ENCODE measurements at regions not wholly inside any gene's neighbourhood (a gene's known extent, or its start where the extent isn't known, plus 50 kb on each side); places are given as distances from the start of the nearest gene placed in this dataset.

DNA sequence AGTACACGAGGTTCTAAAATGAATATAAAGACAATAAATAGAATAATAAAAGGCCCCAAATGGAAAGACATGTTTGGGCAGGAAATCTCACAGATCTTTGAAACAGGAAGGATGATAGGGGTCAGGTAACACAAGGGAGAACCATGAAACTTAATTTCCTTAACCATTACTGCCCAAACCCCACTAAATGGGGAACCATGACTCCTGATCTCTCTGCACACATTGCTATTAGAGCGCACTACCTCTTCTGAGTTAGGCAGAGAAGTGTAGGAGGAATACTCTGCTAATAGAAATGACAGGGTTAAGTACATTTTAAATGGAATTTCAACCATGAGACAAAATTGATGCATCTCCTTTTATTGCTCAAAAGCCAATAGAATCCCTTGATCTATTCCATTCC, 213.7 kb upstream of the SETBP1 start:
- no peak for DNase-seq

DNA sequence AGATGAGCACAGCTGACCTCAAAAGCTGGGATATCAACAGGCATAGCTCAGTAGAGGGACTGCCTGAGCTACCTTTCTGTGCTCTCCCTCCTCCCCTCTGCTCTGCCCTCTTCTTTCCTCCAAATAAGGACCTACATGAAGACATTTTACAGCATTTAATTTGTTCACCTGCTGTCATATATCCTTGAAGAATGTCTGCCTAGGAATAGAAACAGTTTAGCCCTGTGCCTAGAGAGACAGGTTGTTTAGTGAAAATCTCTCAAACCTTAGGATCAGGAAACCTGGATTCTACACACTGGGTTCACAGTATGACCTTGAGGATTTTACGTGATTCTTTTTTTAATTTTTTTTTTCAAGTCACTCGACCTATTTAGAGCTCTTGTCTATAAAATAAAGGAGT, 213.0 kb upstream of the SETBP1 start:
- no peak for DNase-seq

DNA sequence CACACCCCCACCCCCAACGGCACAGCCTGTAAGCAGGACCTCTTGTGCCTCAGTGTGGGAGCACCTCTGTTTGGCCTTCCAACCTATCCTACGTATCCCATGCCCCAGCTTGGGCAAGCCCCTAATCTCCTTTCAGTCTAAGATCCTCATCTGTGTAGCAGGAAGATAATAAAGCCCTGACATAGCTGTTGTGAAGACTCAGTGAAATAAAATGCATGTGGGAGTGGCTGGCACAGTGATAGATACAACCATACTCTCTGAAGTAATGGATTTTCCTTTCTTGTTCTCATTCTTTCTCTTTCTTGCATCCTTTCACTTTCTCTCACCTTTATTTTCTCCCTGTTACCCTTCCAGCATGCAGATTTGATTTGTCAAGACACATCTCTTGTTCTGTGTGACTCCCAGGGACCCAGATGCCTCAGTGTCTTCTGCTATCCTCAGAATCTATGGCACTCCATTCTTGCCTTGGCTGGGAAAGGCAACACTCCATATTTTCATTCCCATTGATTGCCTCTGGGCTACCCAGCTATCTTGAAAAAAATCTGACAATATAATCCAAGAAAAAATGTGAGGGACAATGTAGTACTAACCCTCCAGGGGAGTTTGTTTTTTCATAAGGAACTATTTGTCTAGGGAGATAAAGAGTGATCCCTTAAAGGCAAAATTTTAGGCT, 207.2 kb upstream of the SETBP1 start:
- no peak for DNase-seq

DNA sequence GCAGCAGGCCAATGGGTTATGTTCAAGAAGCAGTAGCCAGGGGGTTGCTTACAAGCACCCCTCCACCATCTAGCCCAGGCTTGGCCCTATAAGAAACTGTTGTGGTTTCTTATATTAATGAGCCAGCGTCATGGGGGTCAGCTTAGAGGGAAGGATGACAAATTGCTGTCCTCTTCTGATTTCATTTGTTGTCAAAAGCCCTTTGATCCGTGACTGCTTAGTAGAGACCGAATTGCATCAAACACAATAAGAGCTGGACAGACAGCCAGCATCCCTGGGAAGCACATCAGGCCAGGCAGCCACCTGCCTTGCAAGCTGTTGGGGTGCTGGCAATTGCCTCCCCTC, 206.6 kb upstream of the SETBP1 start:
- no peak for DNase-seq

DNA sequence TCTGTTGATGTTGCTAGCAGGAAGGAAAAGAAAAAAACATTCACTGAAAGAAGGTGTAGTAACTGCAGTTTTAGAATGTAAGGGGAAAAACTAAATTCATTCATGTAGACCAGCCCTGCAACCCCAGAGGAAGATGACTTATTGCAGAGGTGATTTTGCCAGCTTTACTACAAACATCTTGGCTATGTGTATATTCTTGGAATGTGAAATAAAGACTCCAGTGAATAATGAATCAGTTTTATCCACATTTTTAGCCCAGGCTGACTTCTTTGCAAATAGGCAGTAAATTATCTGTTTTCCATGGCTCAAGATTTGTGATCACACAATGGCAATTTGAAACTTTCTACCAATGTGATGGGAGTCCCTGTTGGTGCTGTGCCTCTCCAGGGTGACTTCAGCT, 206.1 kb upstream of the SETBP1 start:
- DNase-seq, result no peak

DNA sequence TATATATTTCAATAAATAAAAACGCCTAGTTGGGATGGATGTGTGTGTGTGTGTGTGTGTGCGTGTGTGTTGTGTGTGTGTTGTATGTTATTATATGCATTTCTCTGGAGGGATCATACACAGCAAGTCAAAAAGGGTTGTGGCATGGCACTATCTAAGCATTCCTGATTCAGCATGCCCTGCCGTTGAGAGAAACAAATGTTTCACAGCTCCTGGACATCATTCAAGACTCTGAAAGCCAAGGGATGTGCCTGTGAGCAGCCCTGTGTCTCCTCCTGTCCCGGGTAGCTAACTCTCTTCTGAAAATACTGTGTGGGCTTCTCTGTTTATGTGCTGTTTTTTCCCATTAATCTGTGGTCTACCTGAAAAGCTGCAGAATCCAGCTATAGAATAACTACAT, 197.9 kb upstream of the SETBP1 start:
- DNase-seq, result no peak

DNA sequence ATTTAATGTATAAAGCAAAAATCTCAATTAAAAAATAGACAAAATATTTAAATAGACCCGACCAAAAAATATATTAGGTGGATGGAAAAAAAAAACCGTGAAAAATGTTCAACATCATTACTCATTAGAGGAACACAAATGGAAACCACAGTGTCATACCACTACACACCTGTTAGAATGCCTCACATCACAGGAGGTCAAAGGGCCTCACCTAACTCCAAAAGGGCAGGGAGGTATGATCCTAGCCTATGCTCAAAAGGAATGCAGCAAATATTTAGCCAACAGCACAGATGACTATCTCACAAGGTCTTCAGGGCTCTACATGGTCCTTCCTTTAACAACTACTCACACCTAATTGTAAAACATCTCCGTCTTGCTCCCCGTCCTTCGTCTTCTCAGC, 185.5 kb upstream of the SETBP1 start:
- DNase-seq, result no peak

DNA sequence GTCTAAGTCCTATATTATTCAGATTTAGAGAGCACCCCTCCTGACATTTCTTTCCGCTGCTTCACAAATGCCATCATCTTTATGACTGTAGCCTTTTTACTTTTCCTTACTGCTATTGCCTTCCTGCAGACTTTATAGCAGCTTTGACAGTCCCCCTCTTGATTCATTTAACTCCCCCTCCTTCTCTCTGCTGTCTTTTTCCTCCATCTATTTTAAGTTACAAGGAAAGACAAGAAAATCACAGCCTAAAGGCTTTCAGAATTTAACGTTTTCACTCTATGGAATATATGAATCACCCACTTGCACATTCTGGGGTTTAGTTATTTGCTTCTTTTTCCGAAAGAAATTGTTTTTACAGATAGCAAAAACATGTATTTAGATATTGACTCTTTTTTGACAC, 183.4 kb upstream of the SETBP1 start:
- DNase-seq, result no peak

DNA sequence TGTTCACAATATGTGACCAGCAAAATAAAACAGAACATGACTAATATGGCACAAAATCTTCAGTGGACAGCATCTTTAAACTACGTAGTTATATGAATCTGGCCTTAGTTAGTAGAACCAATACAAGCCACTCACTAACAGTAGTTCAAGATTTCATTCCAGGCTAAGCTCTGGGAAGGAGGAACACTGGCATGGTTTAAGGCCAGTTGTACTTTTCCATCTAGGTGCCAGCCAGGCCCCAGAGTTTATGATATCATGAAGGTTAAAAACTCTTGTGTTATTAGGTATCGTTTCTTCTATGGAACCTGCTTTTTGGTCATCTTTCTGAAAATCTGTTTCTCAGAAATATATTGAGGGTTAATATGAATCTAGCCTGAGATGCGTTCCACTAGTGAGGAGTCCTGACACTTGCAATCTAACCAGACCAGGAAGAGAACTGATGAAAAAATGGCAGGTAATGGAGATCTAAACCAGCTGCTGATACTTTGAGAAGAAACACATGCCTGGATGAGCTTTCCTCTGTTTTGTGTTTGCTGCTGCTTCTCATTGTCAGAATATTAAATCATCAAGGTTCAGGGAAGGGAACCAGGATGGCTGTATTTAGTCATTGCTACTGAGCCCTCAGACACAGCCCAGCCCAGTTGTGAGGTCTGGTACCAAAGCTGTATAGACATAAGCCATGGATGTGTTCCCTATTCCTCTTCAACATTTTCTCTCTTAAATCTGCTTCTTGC, 182.8 kb upstream of the SETBP1 start:
- DNase-seq, result no peak

DNA sequence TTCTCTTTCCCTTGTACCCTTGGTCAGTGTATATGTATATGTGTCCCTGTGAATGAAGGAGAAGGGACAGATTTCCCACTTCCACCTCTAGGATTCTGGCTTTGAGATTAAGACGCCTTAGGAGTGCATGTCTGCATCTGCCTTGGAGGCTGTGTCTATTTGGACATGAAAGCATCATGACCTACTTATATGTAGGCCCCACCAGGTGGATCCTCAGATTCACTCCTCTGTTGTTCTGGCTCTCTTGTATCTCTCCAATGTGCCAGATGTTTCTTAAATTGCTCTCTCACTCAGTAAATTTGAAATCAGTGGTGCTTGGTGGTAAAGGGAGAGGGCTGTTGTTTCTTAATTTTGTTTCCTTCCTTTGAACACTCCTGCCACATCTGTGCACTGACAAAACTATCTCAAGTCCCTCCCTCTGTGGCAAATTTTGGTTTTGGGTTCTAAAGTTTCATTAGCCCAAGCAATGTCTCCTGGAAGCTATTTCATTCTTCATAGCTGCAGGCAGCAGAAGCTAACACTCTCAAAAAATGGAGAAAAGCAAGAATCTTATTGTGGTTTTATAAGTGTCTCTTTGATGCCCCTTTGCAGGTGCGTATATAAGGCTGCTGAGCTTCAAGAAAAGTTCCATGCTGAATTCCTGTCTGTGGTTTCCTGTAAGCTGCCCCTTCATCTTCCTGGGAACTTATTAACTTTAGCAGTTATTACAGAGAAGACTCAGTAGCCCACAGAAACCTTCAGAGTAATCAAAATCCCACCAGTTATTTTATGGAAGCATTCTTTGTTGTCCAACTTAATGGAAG, 179.7 kb upstream of the SETBP1 start:
- DNase-seq, result no peak

DNA sequence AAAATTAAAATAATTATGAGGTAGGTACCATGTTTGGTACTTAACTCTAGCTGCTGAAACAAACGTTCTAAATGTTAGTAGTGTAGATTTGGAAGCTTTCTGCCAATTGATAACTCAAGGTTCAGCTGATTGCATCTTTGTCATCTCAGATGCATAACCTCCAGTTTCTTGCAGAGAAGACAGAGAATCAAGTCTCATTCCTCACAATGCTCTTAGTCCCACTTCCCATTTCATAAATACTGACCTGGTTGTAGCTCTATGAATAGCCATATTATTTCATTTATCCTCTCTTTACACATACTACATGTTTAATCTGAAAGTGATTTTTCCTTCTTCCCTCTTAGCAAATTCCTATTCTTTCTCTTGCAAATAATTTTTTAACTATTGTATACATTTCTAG, 178.5 kb upstream of the SETBP1 start:
- DNase-seq, result no peak

DNA sequence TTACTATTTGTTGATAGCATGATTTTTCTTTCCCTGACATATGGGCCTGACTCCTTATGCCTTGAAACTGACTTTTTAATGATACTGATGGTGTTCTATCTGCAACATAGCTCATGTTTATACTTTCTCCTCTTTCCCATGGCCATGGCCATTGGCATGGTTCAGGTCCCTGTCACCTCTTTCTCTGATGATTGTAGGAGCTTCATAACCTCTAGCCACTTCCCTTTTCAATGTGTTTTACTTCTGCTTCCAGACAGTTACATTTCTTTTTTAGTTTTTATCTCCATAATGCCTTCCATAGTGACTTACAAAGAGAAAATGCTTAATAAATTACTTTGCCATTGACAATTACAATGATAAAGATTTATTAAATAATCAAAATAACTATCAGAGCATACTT, 177.9 kb upstream of the SETBP1 start:
- DNase-seq, result no peak

DNA sequence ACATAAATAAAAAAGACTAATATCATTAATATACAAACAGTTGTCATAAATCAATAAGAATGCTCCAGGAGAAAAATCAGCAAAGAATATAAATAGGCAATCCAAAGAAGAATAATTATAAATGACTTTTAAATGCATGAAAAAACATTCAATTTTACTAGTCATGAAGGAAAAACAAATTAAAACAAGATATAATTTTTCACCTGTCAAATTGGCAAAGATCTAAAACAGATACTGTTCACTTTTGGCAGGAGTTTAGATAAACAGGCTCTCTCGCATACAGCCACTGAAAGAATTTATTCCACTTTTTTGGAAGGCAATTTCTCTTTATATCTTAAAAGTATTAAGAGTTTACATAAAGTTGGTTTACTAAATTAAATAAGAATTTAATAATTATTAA, 176.8 kb upstream of the SETBP1 start:
- DNase-seq, result no peak

DNA sequence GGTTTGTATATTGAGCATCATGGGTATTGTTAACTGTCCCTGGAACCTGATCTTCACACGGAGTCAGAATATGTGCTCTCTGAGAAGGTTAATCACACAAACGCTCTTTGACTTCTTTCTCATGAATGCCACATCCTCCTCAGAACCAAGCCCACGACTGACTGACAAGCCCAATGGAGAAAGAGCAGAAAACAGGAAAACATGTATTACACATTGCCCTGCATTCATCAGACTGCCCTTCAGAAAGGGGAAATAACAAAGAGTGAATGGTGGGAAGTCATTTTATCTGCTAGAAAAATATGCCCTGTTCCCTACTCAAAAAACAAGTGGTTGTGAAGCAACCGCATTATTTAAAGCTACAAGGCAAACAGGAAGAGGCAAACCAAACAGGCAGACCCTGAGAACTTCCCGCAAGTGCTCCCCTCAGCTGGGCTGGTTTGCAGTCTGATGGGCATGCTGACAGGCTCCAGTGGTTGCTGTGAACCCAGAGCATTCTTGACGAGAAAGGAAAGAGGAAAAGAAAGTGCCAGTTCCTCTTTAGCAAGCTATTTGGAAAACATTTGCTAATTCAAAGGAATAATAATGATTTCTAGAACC, 172.9 kb upstream of the SETBP1 start:
- DNase-seq, result no peak

DNA sequence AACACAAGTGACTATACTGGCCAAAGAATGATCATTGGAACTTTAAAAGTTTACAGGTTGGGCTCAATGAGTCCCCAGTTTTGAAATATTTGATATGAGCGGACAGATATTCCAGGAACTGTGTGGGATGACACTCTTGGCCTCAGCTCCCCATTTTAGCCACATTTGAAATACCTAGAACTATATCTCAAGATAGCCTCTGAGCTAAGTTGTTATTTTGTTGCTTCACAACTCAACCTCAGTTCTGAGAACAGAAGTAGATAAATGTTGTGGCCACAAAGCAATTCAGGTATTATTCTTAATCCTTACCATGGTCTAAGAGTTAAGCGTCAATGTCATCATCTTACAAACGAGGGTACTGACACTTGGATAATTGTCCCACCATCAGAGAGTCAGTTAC, 172.2 kb upstream of the SETBP1 start:
- DNase-seq, result no peak

DNA sequence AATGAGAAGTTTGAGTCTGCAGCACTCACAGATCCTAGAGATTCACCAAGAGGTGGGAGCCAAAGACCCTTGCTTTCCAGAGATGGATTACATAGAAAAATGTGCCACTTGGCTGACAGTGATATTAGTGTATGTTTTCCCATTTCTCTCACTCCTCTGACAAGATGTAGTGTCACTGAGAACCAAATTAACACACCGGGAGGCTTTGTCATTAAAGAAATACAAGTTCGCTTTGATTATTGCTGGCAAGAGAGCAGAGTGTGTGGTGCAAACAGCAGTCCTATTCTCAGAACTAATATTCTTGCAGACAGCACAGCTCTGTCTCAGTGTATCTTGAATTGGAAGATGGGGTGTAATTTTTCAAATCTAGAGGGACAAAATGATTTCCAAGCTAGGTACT, 171.6 kb upstream of the SETBP1 start:
- DNase-seq, result no peak

DNA sequence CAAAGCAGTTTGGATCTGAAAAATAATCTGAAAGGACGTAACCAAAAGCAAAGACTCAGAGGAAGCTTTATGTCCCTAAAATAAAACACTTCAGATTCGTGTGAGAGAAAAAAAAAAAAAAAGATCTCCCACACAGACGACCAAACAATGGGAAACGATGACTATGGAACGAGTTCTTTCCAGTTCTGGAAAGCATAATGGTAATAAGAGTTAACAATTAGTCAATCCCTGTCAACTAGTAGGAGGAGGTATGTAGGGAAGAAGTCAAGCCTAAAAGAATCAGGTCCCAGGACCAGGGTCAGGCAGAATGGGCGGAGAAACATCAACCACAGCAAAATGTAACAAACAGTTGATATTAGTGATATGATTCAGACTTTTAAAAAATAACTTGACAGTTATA, 170.3 kb upstream of the SETBP1 start:
- DNase-seq, result no peak

DNA sequence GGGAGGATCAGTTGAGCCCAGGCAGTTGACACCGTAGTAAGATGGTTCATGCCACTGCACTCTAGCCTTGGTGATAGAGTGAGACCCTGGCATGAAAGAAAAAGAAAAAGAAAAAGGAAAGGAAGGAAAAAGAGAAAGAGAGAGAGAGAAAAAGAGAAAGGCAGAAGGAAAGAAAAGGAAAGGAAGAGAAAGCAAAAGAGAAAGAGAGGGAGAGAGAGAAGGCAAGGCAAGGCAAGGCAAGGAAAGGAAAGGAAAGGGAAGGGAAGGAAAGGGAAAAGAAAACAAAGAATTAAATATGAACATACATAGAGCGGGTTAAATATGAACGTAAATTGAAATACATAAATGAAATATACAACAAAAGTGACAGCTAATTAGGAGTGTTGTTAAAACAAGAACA, 167.5 kb upstream of the SETBP1 start:
- DNase-seq, result no peak

DNA sequence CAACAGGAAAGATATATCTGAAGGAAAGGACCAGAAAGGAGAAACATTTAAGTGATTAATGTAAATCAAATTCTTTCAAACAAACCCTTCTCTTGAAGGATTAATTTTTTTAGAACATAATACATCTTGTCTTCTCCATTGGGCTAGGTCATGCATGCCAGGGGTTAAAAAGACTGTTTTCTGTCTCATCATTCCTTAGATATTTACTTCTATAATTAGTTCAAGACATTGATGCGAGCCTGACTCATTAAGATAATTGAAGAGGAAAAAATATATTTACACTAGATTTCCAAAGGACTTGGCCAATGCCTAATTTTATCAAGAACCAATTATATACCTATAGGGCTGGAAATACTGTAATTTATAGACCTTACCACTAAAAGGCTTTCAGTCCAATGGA, 166.6 kb upstream of the SETBP1 start:
- DNase-seq, result no peak

DNA sequence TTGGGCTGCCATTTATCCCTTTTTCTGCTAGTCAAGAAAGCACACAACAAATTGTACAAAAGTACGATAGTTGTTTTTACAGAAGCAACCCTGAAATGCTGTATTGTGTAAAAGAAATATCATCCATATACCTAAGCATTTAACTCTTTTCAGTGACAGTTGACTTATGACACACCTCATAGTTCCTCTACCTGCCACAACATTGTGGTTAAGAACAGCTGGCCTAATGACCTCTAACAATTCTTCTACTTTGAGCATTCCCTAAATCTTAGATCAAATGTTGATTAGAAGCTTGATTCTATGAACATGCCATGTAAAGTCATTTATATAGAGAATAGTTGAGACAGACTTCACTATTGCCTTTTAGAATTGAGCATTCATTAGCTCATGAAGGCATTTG, 165.9 kb upstream of the SETBP1 start:
- DNase-seq, result no peak

DNA sequence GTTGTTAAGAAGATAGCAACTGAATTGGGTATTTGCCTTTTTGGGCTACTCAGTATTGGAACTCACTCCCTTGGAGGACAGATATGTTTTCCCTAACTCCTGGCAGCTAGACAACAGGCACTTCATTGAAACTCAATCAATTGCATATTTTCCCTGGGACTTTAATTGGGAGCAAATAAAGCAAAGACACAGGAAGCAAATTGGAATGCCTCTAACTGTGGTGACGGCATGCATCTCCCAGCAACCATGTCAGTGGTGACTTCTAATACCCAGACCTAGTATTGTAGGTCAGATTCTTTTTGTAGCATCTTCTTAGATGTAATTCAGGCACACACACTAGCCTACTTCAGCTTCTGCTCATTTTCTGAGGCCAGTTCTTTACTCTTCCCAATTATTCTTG, 164.2 kb upstream of the SETBP1 start:
- DNase-seq, result no peak

DNA sequence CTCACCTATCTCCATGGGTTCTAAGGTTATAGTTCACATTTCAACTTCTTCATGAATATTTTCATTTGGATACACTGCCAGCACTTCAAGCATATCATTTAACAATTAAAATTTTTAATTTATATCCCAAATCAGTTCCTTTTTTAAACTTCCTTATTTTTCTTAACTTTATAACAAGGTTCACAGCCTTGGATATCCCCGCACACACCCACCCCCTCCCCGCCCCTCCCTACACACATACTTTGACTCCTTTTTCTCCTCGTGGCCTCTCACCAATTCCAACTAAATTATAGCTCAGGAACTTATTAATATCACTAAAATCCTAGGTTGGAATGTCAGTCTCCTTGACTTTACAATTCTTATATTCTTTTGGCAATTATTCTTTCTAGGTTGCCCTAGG, 163.6 kb upstream of the SETBP1 start:
- DNase-seq, result no peak

DNA sequence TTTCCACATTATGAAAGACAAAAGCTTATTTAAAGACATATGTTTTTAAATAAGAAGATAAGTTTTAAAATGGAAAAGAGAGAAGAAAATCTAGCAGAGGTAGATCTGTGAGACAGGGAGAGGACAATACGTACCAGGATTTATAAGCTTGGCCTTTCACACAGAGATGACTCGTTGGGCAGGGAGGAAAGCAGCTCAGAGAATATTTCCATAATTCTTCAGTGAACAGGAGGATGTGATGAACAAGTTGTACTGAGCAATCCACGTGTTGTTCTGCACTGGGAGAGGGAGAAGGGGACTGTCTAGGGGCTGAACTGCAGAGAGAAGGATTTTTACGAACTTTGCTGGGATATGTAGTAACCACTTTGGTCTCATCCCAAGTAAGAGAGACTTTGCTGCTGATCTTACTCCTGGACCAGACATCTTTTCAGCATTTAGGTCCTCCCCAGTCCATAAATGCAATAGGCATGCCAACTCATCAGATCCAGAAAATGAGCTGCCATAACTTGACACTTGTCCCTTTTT, 162.5 kb upstream of the SETBP1 start:
- DNase-seq, result no peak

DNA sequence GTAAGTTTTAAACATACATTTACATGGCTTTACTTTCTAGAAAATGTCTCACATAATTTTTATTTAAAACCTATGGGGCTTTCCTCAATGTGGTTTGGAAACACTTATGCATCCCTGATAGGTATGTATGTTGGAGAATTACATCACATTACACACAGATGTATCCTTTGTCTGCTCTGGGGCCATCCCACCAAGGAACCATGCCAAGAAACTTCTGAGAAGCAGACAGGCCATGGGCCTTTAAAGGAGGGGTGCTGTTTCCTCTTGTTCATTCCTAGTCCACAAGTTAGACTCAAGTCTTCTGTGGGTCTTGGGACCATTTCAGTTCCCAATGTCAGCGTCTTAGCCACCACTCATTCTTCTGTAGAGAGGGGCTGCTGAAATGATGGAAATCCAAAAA, 162.0 kb upstream of the SETBP1 start:
- no peak for DNase-seq

Data from stimulated activated CD4-positive, alpha-beta T cell treated with anti-CD3 and anti-CD28 coated beads, Interleukin-1b, Interleukin-23, amount 100 ng/mL, for 48 hours (primary cell).